PC-9 (cell line): ENCODE measurements at regions not wholly inside any gene's neighbourhood (a gene's known extent, or its start where the extent isn't known, plus 50 kb on each side); places are given as distances from the start of the nearest gene placed in this dataset.

ENCODE experiments used
- EZH2 ChIP-seq: fragments of 200-600 bp; sonication (generic); IDR thresholded peaks from 2 replicates; pipeline ENCODE4 v1.8.0; 2017; ENCODE audit warnings: antibody characterized with exemption, low read depth
- TF ChIP-seq, protein P1 (sequence below): fragments of 200-600 bp; sonication (generic); conservative IDR thresholded peaks from 2 replicates; pipeline ENCODE4 v1.6.1; 2017; ENCODE audit warnings: mixed run types, antibody characterized with exemption, mild to moderate bottlenecking, moderate library complexity

- TF ChIP-seq, protein P1, sequence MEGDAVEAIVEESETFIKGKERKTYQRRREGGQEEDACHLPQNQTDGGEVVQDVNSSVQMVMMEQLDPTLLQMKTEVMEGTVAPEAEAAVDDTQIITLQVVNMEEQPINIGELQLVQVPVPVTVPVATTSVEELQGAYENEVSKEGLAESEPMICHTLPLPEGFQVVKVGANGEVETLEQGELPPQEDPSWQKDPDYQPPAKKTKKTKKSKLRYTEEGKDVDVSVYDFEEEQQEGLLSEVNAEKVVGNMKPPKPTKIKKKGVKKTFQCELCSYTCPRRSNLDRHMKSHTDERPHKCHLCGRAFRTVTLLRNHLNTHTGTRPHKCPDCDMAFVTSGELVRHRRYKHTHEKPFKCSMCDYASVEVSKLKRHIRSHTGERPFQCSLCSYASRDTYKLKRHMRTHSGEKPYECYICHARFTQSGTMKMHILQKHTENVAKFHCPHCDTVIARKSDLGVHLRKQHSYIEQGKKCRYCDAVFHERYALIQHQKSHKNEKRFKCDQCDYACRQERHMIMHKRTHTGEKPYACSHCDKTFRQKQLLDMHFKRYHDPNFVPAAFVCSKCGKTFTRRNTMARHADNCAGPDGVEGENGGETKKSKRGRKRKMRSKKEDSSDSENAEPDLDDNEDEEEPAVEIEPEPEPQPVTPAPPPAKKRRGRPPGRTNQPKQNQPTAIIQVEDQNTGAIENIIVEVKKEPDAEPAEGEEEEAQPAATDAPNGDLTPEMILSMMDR: no peak
- no peak for TF ChIP-seq EZH2
These were observed 210.4 kb upstream of the SVIL start for GRCh38 chr10:29845166-29845565.
